Epithelial cell of proximal tubule (primary cell): ENCODE measurements at regions not wholly inside any gene's neighbourhood (a gene's known extent, or its start where the extent isn't known, plus 50 kb on each side); places are given as distances from the start of the nearest gene placed in this dataset.
A peak's percentile ranks its signal among the peaks of the same experiment; 100 is the strongest.
"Not testable (repeated sequence)": the region's sequence is repeated elsewhere in the genome, so short reads cannot be mapped to it uniquely, and the experiment has no call there.

Experiments used
- DNase-seq: peaks from one replicate; pipeline ENCODE4 v3.0.0-alpha.2; 2011; ENCODE audit warnings: low read depth
- H3K4me3 ChIP-seq: 2 replicates; pipeline ENCODE4 v1.5.1; 2011; ENCODE audit warnings: low read depth, mild to moderate bottlenecking, low read length
- TF ChIP-seq, protein P1 (sequence below): conservative IDR thresholded peaks from 2 replicates; pipeline ENCODE4 v1.5.1; 2012; ENCODE audit warnings: low read depth, mild to moderate bottlenecking, low read length

DNA sequence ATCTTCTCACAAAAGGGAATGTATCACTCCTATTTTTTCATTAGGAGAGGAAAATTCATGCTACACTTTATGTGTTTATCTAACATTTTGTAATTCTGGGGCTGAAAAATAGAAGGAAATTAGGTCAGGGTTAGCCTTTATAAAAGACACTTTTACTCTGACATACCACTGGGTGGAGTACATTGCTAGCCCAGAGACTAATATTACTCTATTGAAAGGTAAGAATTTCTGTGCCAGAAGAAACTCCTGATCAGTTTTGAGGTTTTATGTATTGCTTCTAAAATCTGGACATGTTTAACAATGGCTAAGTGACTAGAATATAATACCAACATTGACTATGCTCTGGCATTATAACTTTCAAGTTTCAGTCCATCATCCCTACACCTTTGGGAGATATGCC lies 724.6 kb downstream of the USP25 start:
- no peak overlapping the region for H3K4me3 ChIP-seq
- DNase-seq = no peak
- TF ChIP-seq, protein P1, sequence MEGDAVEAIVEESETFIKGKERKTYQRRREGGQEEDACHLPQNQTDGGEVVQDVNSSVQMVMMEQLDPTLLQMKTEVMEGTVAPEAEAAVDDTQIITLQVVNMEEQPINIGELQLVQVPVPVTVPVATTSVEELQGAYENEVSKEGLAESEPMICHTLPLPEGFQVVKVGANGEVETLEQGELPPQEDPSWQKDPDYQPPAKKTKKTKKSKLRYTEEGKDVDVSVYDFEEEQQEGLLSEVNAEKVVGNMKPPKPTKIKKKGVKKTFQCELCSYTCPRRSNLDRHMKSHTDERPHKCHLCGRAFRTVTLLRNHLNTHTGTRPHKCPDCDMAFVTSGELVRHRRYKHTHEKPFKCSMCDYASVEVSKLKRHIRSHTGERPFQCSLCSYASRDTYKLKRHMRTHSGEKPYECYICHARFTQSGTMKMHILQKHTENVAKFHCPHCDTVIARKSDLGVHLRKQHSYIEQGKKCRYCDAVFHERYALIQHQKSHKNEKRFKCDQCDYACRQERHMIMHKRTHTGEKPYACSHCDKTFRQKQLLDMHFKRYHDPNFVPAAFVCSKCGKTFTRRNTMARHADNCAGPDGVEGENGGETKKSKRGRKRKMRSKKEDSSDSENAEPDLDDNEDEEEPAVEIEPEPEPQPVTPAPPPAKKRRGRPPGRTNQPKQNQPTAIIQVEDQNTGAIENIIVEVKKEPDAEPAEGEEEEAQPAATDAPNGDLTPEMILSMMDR = peak; percentile 56

DNA sequence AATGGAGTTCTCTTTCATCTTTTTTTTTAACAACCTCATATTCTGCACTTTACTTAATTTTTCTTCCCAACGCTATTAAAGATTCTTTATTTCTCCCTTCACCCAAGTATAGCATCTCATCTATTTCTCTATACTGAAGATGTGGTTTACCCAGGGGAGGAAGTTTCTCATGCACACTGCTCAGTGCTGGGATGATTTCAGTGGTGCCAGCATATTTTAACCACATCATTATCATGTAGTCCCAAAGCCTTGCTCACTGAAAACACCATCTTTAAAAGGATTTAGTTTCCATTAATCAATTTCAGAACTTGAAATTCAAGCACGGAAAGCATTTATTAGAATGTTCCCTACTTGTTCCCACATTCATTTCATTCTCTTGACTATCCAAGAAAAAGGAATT lies 725.7 kb downstream of the USP25 start:
- DNase-seq = no peak
- TF ChIP-seq, protein P1 = no peak
- no peak overlapping the region for H3K4me3 ChIP-seq

DNA sequence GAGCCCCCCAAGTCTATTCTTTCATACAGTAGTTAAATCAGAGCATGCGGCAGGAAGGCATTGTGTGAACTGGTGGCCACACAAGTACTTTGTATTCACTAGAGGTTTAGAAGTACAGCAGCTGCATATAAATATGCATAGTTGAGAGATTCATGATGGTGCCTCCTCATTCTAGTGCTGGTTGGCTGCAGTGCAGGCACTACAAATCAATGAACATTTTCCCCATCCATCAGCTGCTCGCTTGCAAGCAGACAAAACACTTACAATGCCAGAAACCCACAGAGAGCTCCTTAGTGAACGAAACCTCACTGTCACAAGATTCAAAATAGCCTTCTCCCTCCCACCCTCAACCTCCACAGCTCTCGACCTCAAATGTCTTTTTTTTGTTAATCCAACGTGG lies 726.2 kb downstream of the USP25 start:
- no peak for DNase-seq
- TF ChIP-seq, protein P1 = no peak
- H3K4me3 ChIP-seq = no peak overlapping the region

DNA sequence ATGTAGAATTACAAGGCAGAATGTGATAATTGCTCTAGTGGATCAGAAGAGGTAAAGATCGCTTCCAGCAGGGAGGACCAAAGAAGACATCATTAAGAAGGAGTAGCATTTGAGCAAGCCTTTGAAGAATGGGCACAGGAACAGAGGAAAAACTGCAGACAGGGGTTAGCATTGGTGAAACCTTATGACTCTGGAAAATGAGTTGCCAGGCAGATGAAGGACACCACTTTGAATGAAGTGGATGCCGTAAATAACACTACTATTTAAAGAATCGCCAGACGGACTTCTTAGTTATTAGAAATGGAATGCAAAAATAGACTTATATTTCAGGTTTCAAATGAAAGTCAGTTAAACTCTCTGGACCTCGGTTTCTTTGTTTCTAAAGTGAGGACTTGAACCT lies 727.7 kb downstream of the USP25 start:
- TF ChIP-seq, protein P1 = no peak
- DNase-seq = no peak
- H3K4me3 ChIP-seq = no peak overlapping the region

DNA sequence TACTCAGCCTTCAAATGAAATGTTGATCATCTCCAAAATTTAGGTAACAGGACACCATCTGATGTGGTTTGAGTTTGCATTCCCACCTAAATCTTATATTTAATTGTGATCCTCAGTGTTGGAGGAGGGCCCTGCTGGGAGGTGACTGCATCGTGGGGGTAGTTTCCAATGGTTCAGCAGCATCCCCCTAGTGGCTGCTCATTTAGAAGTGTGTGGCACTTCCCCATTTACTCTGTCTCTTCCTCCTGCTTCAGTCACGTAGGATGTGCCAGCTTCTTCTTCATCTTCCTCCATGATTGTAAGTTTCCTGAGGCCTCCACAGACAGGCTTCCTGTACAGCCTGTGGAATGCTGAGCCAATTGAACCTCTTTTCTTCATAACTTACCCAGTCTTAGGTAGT lies 731.2 kb downstream of the USP25 start:
- H3K4me3 ChIP-seq = no peak overlapping the region
- no peak for DNase-seq
- TF ChIP-seq, protein P1 = peak; percentile 30

DNA sequence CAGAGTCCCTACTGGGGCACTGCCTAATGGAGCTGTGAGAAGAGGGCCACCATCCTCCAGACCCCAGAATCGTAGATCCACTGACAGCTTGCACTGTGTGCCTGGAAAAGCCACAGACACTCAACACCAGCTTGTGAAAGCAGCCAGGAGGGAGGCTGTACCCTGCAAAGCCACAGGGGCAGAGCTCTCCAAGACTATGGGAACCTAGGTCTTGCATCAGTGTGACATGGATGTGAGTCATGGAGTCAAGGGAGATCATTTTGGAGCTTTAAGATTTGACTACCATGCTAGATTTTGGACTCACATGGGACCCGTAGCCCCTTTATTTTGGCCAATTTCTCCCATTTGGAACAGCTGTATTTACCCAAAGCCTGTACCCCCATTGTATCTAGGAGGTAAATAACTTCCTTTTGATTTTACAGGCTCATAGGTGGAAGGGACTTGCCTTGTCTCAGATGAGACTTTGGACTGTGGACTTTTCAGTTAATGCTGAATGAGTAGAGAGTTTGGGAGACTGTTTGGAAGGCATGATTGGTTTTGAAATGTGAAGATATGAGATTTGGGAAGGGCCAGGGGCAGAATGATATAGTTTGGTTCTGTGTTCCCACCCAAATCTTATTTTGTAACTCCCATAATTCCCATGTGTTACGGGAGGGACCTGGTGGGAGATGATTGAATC lies 734.6 kb downstream of the USP25 start:
- DNase-seq, H3K4me3 ChIP-seq: not testable (repeated sequence)

DNA sequence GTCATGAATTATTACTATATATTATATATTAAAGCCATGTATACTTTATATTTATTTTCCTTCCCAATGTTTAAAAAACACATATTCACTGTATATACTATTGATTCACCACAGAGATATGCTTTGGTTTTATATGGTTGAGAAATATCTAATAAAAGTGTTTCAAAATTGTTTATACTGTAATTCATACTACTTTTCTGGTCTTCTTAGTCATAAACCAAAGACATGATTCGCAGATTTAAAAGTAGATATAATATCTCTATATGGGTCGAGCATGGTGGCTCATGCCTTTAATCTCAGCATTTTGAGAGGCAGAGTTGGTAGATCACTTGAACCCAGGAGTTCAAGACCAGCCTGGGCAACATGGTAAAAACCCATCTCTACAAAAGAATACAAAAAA lies 738.4 kb downstream of the USP25 start:
- no peak for DNase-seq
- TF ChIP-seq, protein P1 = no peak
- H3K4me3 ChIP-seq = no peak overlapping the region
